H1 (cell line): ENCODE measurements at regions not wholly inside any gene's neighbourhood (a gene's known extent, or its start where the extent isn't known, plus 50 kb on each side); places are given as distances from the start of the nearest gene placed in this dataset.

ENCODE experiments used
- POLR2A ChIP-seq, 2 experiments: IDR thresholded peaks; 1 replicate in 1 of 2; 2 replicates in 1 of 2; pipeline ENCODE4 v1.6.1; 2011; ENCODE audit warnings: low read depth in 2 of 2, low read length in 2 of 2, mild to moderate bottlenecking in 2 of 2; ENCODE audit errors: control extremely low read depth in 1 of 2
- POU5F1 ChIP-seq: IDR thresholded peaks from 2 replicates; pipeline ENCODE4 v1.6.1; 2011; ENCODE audit warnings: low read depth, mild to moderate bottlenecking, low read length, moderate library complexity
- RNF2 ChIP-seq: fragments of 200-900, 300-1000 bp; sonication (generic); IDR thresholded peaks from 2 replicates; pipeline ENCODE4 v1.7.1; 2016; ENCODE audit warnings: borderline replicate concordance, low read depth, mild to moderate bottlenecking, antibody characterized with exemption, low read length; ENCODE audit not compliant: poor library complexity, severe bottlenecking; ENCODE audit errors: missing control alignments
- SP2 ChIP-seq: IDR thresholded peaks from 2 replicates; pipeline ENCODE4 v1.6.1; 2012; ENCODE audit warnings: mild to moderate bottlenecking, low read length, inconsistent platforms
- TF ChIP-seq, protein P1 (sequence below): fragments of 300-600 bp; sonication (generic); IDR thresholded peaks from 2 replicates; pipeline ENCODE4 v1.7.1; 2012; ENCODE audit warnings: low read length, moderate library complexity, mild to moderate bottlenecking, inconsistent platforms; ENCODE audit not compliant: insufficient replicate concordance

DNA sequence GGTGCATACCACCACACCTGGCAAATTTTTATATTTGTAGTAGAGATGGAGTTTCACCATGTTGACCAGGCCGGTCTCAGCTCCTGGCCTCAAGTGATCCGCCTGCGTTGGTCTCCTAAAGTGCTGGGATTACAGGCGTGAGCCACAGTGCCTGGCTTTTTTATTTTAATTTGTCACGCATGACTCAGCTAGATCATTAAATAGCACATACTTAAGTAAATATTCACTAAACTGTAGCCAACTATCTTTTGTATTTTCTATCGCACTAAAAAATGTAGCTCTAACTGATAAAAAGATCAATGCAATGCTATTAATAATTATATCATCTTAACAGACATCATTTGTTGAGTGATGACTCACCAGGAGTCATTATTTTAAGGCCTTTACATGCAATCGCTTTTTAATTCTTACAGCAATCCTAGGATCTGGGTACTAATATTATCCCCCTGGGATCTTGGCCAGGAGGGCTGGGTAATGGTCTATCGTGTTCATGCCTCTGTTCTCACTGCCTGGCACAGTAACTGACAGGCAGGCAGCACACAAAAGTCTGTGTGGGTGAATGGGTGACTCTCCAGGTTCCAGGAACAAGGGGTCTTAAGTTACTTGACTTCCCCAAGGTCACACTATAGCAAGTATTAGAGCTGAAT lies 693.5 kb upstream of the EEF2KMT start (continued):
- TF ChIP-seq, protein P1, sequence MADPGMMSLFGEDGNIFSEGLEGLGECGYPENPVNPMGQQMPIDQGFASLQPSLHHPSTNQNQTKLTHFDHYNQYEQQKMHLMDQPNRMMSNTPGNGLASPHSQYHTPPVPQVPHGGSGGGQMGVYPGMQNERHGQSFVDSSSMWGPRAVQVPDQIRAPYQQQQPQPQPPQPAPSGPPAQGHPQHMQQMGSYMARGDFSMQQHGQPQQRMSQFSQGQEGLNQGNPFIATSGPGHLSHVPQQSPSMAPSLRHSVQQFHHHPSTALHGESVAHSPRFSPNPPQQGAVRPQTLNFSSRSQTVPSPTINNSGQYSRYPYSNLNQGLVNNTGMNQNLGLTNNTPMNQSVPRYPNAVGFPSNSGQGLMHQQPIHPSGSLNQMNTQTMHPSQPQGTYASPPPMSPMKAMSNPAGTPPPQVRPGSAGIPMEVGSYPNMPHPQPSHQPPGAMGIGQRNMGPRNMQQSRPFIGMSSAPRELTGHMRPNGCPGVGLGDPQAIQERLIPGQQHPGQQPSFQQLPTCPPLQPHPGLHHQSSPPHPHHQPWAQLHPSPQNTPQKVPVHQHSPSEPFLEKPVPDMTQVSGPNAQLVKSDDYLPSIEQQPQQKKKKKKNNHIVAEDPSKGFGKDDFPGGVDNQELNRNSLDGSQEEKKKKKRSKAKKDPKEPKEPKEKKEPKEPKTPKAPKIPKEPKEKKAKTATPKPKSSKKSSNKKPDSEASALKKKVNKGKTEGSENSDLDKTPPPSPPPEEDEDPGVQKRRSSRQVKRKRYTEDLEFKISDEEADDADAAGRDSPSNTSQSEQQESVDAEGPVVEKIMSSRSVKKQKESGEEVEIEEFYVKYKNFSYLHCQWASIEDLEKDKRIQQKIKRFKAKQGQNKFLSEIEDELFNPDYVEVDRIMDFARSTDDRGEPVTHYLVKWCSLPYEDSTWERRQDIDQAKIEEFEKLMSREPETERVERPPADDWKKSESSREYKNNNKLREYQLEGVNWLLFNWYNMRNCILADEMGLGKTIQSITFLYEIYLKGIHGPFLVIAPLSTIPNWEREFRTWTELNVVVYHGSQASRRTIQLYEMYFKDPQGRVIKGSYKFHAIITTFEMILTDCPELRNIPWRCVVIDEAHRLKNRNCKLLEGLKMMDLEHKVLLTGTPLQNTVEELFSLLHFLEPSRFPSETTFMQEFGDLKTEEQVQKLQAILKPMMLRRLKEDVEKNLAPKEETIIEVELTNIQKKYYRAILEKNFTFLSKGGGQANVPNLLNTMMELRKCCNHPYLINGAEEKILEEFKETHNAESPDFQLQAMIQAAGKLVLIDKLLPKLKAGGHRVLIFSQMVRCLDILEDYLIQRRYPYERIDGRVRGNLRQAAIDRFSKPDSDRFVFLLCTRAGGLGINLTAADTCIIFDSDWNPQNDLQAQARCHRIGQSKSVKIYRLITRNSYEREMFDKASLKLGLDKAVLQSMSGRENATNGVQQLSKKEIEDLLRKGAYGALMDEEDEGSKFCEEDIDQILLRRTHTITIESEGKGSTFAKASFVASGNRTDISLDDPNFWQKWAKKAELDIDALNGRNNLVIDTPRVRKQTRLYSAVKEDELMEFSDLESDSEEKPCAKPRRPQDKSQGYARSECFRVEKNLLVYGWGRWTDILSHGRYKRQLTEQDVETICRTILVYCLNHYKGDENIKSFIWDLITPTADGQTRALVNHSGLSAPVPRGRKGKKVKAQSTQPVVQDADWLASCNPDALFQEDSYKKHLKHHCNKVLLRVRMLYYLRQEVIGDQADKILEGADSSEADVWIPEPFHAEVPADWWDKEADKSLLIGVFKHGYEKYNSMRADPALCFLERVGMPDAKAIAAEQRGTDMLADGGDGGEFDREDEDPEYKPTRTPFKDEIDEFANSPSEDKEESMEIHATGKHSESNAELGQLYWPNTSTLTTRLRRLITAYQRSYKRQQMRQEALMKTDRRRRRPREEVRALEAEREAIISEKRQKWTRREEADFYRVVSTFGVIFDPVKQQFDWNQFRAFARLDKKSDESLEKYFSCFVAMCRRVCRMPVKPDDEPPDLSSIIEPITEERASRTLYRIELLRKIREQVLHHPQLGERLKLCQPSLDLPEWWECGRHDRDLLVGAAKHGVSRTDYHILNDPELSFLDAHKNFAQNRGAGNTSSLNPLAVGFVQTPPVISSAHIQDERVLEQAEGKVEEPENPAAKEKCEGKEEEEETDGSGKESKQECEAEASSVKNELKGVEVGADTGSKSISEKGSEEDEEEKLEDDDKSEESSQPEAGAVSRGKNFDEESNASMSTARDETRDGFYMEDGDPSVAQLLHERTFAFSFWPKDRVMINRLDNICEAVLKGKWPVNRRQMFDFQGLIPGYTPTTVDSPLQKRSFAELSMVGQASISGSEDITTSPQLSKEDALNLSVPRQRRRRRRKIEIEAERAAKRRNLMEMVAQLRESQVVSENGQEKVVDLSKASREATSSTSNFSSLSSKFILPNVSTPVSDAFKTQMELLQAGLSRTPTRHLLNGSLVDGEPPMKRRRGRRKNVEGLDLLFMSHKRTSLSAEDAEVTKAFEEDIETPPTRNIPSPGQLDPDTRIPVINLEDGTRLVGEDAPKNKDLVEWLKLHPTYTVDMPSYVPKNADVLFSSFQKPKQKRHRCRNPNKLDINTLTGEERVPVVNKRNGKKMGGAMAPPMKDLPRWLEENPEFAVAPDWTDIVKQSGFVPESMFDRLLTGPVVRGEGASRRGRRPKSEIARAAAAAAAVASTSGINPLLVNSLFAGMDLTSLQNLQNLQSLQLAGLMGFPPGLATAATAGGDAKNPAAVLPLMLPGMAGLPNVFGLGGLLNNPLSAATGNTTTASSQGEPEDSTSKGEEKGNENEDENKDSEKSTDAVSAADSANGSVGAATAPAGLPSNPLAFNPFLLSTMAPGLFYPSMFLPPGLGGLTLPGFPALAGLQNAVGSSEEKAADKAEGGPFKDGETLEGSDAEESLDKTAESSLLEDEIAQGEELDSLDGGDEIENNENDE = no peak
- TF ChIP-seq SP2 = no peak
- no peak for TF ChIP-seq POLR2A (IDR thresholded peaks at IDR 0.05; ENCODE audit: control extremely low read depth in 1 of 2, low read depth in 2 of 2, low read length in 2 of 2)
- TF ChIP-seq RNF2 = no peak
- TF ChIP-seq POU5F1 = no peak
